Suppressor macrophage (primary cell): ENCODE measurements at regions not wholly inside any gene's neighbourhood (a gene's known extent, or its start where the extent isn't known, plus 50 kb on each side); places are given as distances from the start of the nearest gene placed in this dataset.

ENCODE experiments used
- DNase-seq, 4 experiments: peaks; one replicate each; pipeline ENCODE4 v3.0.0-alpha.2; 2020 to 2022

- no peak for DNase-seq
Measured at GRCh38 chr16:65532846-65533245, 411.0 kb upstream of the CDH11 start.

- DNase-seq, result no peak
Measured at GRCh38 chr16:65532258-65532657, 410.4 kb upstream of the CDH11 start.

- no peak for DNase-seq
Measured at GRCh38 chr16:65531475-65531874, 409.6 kb upstream of the CDH11 start.

- DNase-seq, result no peak
Measured at GRCh38 chr16:65525707-65526106, 403.8 kb upstream of the CDH11 start.

- no peak for DNase-seq
Measured at GRCh38 chr16:65524997-65525396, 403.1 kb upstream of the CDH11 start.

- DNase-seq, result no peak
Measured at GRCh38 chr16:65524231-65524630, 402.4 kb upstream of the CDH11 start.

GRCh38 chr16:65523283-65523944 lies 401.6 kb upstream of the CDH11 start:
- no peak for DNase-seq

GRCh38 chr16:65522412-65522811 lies 400.5 kb upstream of the CDH11 start:
- DNase-seq, result no peak

- no peak for DNase-seq
Measured at GRCh38 chr16:65521633-65522328, 399.9 kb upstream of the CDH11 start.

- DNase-seq, result no peak
Measured at GRCh38 chr16:65519402-65519801, 397.5 kb upstream of the CDH11 start.

GRCh38 chr16:65515193-65515592 lies 393.3 kb upstream of the CDH11 start:
- no peak for DNase-seq

GRCh38 chr16:65510850-65511249 lies 389.0 kb upstream of the CDH11 start:
- DNase-seq, result no peak

- no peak for DNase-seq
Measured at GRCh38 chr16:65510241-65510640, 388.4 kb upstream of the CDH11 start.

- DNase-seq, result no peak
Measured at GRCh38 chr16:65509172-65509571, 387.3 kb upstream of the CDH11 start.

- no peak for DNase-seq
Measured at GRCh38 chr16:65500919-65501318, 379.1 kb upstream of the CDH11 start.

- DNase-seq, result no peak
Measured at GRCh38 chr16:65500007-65500406, 378.1 kb upstream of the CDH11 start.

GRCh38 chr16:65499566-65499965 lies 377.7 kb upstream of the CDH11 start:
- DNase-seq, result no peak

- no peak for DNase-seq
Measured at GRCh38 chr16:65497571-65497970, 375.7 kb upstream of the CDH11 start.

- no peak for DNase-seq
Measured at GRCh38 chr16:65495106-65495505, 373.2 kb upstream of the CDH11 start.

- no peak for DNase-seq
Measured at GRCh38 chr16:65494609-65495008, 372.7 kb upstream of the CDH11 start.

- DNase-seq, result no peak
Measured at GRCh38 chr16:65494080-65494479, 372.2 kb upstream of the CDH11 start.

GRCh38 chr16:65490286-65490685 lies 368.4 kb upstream of the CDH11 start:
- DNase-seq, result no peak

GRCh38 chr16:65489531-65490023 lies 367.7 kb upstream of the CDH11 start:
- DNase-seq, result no peak

- no peak for DNase-seq
Measured at GRCh38 chr16:65487231-65487630, 365.4 kb upstream of the CDH11 start.
